HepG2 (cell line): ENCODE measurements at regions not wholly inside any gene's neighbourhood (a gene's known extent, or its start where the extent isn't known, plus 50 kb on each side); places are given as distances from the start of the nearest gene placed in this dataset.

ENCODE experiments used
- ATAC-seq: fragments of 200-7000 bp; cut with Tn5 transposase; 3 replicates; pipeline ENCODE4 v1.9.1; 2020; ENCODE audit warnings: mild to moderate bottlenecking, moderate library complexity
- BruUV-seq: library from RNA; stranded (reverse); fragments of 400-500 nt; replicated peaks from 2 replicates; lab custom pipeline; 2021; lab: Mats Ljungman, UMichigan
- CTCF ChIA-PET: fragments of 300-600 bp; formaldehyde crosslinking; extraction: SDS; loops from one replicate; lab custom pipeline; 2021; ENCODE audit warnings: low total read pairs, inconsistent platforms, low intra/inter-chr PET ratio; lab: Yijun Ruan, JAX
- POLR2A ChIA-PET: fragments of 350-600 bp; sonication (Branson Sonifier 250); formaldehyde crosslinking; loops from one replicate; lab custom pipeline; 2020; ENCODE audit warnings: antibody characterized with exemption, inconsistent platforms; lab: Yijun Ruan, JAX
- DNase-seq: peaks from one replicate; pipeline ENCODE4 v3.0.0-alpha.2; 2015; ENCODE audit warnings: low spot score
- FAIRE-seq: peaks from 3 replicates; lab custom pipeline; 2011; peaks lifted over from hg19 to GRCh38; lab: Jason Lieb, UNC
- H2AFZ ChIP-seq: one replicate; pipeline ENCODE4 v1.6.1; 2011; ENCODE audit warnings: low read length, inconsistent platforms
- H3K27ac ChIP-seq: fragments of 300-600 bp; 3 replicates; pipeline ENCODE4 v1.8.0; 2011; ENCODE audit warnings: mixed run types, mild to moderate bottlenecking, mixed read lengths, low read length, inconsistent platforms; ENCODE audit not compliant: insufficient read depth; ENCODE audit errors: extremely low read length
- H3K27me3 ChIP-seq, 2 experiments: fragments of 200-600 bp in 1 of 2; 2 replicates in 1 of 2; 3 replicates in 1 of 2; pipeline versions ENCODE4 v1.6.0 to v1.8.0; 2011; ENCODE audit warnings: low read length in 2 of 2, mild to moderate bottlenecking in 2 of 2, moderate library complexity in 2 of 2, inconsistent platforms in 1 of 2; ENCODE audit not compliant: insufficient read depth in 2 of 2, control insufficient read depth in 1 of 2
- H3K36me3 ChIP-seq, 2 experiments: fragments of 200-600 bp in 1 of 2; replicated peaks in 1 of 2; 2 replicates in 1 of 2; 3 replicates in 1 of 2; pipeline versions ENCODE4 v1.5.1 to v1.8.0; 2011; ENCODE audit warnings: low read length in 2 of 2, inconsistent platforms in 1 of 2; ENCODE audit not compliant: insufficient read depth in 2 of 2, control insufficient read depth in 1 of 2
- H3K4me1 ChIP-seq: 2 replicates; pipeline ENCODE4 v1.5.1; 2012; ENCODE audit warnings: low read length, inconsistent platforms; ENCODE audit not compliant: insufficient read depth
- H3K4me2 ChIP-seq: 2 replicates; pipeline ENCODE4 v1.6.0; 2011; ENCODE audit warnings: low read depth, low read length, inconsistent platforms
- H3K4me3 ChIP-seq, 3 experiments: fragments of 200-600 bp in 1 of 3; sonication (generic), shearing (Covaris generic) in 1 of 3; replicated peaks in 1 of 3; 2 replicates each; pipeline ENCODE4 v1.5.1; 2011 to 2016; ENCODE audit warnings: low read length in 3 of 3, inconsistent platforms in 2 of 3, low read depth in 2 of 3, mild to moderate bottlenecking in 2 of 3, control low read depth in 1 of 3, mixed read lengths in 1 of 3; ENCODE audit not compliant: insufficient read depth in 1 of 3
- H3K79me2 ChIP-seq: one replicate; pipeline ENCODE4 v1.6.1; 2011; ENCODE audit warnings: low read length, inconsistent platforms; ENCODE audit not compliant: insufficient read depth
- H3K9ac ChIP-seq: 2 replicates; pipeline ENCODE4 v1.6.0; 2011; ENCODE audit warnings: mild to moderate bottlenecking, low read depth, low read length, inconsistent platforms; ENCODE audit not compliant: insufficient read depth
- H3K9me3 ChIP-seq: 2 replicates; pipeline ENCODE4 v1.5.1; 2012; ENCODE audit warnings: mild to moderate bottlenecking, low read length
- H4K20me1 ChIP-seq: 2 replicates; pipeline ENCODE4 v1.6.0; 2011; ENCODE audit warnings: inconsistent platforms, mild to moderate bottlenecking, low read length, moderate library complexity; ENCODE audit not compliant: insufficient read depth
- AKAP8 ChIP-seq: sonication (generic); formaldehyde crosslinking; IDR thresholded peaks from 2 replicates; pipeline ENCODE4 v1.5.1; 2020; ENCODE audit warnings: mild to moderate bottlenecking, missing genetic modification reagents
- TSC22D2 ChIP-seq: sonication (generic); formaldehyde crosslinking; IDR thresholded peaks from 2 replicates; pipeline ENCODE4 v1.5.1; 2020; ENCODE audit warnings: missing genetic modification reagents, mild to moderate bottlenecking, borderline replicate concordance
- ZNF124 ChIP-seq: sonication (generic); formaldehyde crosslinking; IDR thresholded peaks from 2 replicates; pipeline ENCODE4 v1.4.0; 2020; ENCODE audit warnings: missing genetic modification reagents
- ZNF562 ChIP-seq: sonication (generic); formaldehyde crosslinking; IDR thresholded peaks from 2 replicates; pipeline ENCODE4 v1.8.0; 2022; ENCODE audit warnings: missing genetic modification reagents, borderline replicate concordance
- ZNF614 ChIP-seq: IDR thresholded peaks from 2 replicates; pipeline ENCODE4 v1.6.1; 2018; ENCODE audit warnings: missing biosample characterization, missing genetic modification reagents, inconsistent platforms, borderline replicate concordance
- ZSCAN29 ChIP-seq: sonication (generic); formaldehyde crosslinking; conservative IDR thresholded peaks from 2 replicates; pipeline ENCODE4 v1.4.0; 2020; ENCODE audit warnings: mild to moderate bottlenecking, missing genetic modification reagents
- WGBS: methylation state at CpG from one replicate; pipeline ENCODE4 v1.1.6; 2017; ENCODE audit warnings: low lambda C conversion rate; 5-methylcytosine and 5-hydroxymethylcytosine counted together
- in situ Hi-C: cut with HindIII; loops from 2 replicates; pipeline ENCODE4 v1.10.0; 2017; ENCODE audit warnings: low pct_unique_long_range_greater_than_20kb; ENCODE audit not compliant: extremely low pct_ligation_motif_present
- intact Hi-C: fragments of 100-400 bp; cut with micrococcal nuclease; formaldehyde crosslinking; loops from one replicate; pipeline ENCODE4 v1.10.0; 2022; ENCODE audit not compliant: unreplicated experiment
- TF ChIP-seq, protein P1 (sequence below): sonication (generic); formaldehyde crosslinking; IDR thresholded peaks from 2 replicates; pipeline ENCODE4 v1.4.0; 2020; ENCODE audit warnings: missing genetic modification reagents
- TF ChIP-seq, protein P2 (sequence below): sonication (generic); formaldehyde crosslinking; IDR thresholded peaks from 2 replicates; pipeline ENCODE4 v1.5.0; 2020; ENCODE audit warnings: missing genetic modification reagents
- TF ChIP-seq, protein P3 (sequence below): IDR thresholded peaks from 2 replicates; pipeline ENCODE4 v1.6.1; 2016; ENCODE audit warnings: missing biosample characterization, missing genetic modification reagents, low read depth
- TF ChIP-seq, protein P4 (sequence below): sonication (generic); formaldehyde crosslinking; IDR thresholded peaks from 2 replicates; pipeline ENCODE4 v1.4.0; 2020; ENCODE audit warnings: mild to moderate bottlenecking, missing genetic modification reagents
- TF ChIP-seq, protein P5 (sequence below): sonication (generic); formaldehyde crosslinking; IDR thresholded peaks from 2 replicates; pipeline ENCODE4 v1.4.0; 2020; ENCODE audit warnings: mild to moderate bottlenecking, missing genetic modification reagents

DNA sequence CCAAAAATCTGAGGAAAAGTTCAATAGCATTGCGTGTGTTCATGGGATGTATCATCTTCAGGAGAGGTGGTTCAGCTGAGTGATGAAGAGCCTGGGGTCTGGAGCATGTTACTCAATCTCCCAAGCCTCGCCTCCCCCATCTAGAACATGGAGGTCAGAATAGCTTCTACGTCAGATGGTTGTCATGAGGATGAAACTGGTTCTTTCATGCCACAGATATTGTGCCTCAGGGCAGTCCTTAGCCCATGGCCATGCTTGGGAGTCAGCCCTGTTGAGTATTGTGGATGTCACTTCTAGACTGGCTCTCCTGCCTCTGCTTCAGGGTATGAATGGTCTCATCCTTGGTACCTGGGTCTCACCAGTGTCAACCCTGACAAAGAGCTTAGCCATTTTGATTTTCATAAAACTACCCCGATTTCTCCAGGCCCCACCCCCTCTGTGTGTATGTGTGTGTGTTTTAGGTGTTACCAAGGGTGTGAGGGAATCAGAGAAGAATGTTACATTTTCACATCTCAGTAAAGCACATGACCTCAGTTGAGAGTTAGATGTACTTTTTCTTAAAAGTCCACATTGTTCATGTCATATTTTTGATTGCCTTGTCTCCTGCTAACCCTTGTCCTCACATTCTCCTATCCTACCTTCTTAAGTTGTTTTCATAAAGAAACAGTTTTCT, 97.8 kb upstream of the CD180 start:
- in situ Hi-C loops, result no loop called here
- ATAC-seq, result no peak
- POLR2A ChIA-PET, result no interaction called here
- no peaks in the 10 kb centered on the region for H3K4me1 ChIP-seq
- no peak for DNase-seq
- no peak overlapping the region for H3K27ac ChIP-seq
- CTCF ChIA-PET, result no interaction called here
- WGBS, result 26% methylated on average over 2 of the region's 4 CpGs
- H3K4me3 ChIP-seq, result no peak overlapping the region
- H3K9me3 ChIP-seq, result no peaks in the 10 kb centered on the region
- H3K4me2 ChIP-seq, result no peak overlapping the region
- no peak for FAIRE-seq
- intact Hi-C loops, result no loop called here
- H4K20me1 ChIP-seq, result no peaks in the 10 kb centered on the region
- H3K36me3 ChIP-seq, result no peaks in the 10 kb centered on the region
- no peak overlapping the region for H3K9ac ChIP-seq
- no peaks in the 10 kb centered on the region for H3K27me3 ChIP-seq
- H3K79me2 ChIP-seq, result no peaks in the 10 kb centered on the region
- H2AFZ ChIP-seq, result no peak overlapping the region
- BruUV-seq, result no TSS peak
- no peak for TF ChIP-seq ZSCAN29 (CRISPR knock-in tag)
- TF ChIP-seq TSC22D2, result no peak
- TF ChIP-seq ZNF124 (CRISPR knock-in tag), result no peak
- TF ChIP-seq, protein P1, sequence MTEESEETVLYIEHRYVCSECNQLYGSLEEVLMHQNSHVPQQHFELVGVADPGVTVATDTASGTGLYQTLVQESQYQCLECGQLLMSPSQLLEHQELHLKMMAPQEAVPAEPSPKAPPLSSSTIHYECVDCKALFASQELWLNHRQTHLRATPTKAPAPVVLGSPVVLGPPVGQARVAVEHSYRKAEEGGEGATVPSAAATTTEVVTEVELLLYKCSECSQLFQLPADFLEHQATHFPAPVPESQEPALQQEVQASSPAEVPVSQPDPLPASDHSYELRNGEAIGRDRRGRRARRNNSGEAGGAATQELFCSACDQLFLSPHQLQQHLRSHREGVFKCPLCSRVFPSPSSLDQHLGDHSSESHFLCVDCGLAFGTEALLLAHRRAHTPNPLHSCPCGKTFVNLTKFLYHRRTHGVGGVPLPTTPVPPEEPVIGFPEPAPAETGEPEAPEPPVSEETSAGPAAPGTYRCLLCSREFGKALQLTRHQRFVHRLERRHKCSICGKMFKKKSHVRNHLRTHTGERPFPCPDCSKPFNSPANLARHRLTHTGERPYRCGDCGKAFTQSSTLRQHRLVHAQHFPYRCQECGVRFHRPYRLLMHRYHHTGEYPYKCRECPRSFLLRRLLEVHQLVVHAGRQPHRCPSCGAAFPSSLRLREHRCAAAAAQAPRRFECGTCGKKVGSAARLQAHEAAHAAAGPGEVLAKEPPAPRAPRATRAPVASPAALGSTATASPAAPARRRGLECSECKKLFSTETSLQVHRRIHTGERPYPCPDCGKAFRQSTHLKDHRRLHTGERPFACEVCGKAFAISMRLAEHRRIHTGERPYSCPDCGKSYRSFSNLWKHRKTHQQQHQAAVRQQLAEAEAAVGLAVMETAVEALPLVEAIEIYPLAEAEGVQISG (CRISPR knock-in tag), result no peak
- TF ChIP-seq, protein P2, sequence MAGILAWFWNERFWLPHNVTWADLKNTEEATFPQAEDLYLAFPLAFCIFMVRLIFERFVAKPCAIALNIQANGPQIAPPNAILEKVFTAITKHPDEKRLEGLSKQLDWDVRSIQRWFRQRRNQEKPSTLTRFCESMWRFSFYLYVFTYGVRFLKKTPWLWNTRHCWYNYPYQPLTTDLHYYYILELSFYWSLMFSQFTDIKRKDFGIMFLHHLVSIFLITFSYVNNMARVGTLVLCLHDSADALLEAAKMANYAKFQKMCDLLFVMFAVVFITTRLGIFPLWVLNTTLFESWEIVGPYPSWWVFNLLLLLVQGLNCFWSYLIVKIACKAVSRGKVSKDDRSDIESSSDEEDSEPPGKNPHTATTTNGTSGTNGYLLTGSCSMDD (CRISPR knock-in tag), result no peak
- TF ChIP-seq, protein P3, sequence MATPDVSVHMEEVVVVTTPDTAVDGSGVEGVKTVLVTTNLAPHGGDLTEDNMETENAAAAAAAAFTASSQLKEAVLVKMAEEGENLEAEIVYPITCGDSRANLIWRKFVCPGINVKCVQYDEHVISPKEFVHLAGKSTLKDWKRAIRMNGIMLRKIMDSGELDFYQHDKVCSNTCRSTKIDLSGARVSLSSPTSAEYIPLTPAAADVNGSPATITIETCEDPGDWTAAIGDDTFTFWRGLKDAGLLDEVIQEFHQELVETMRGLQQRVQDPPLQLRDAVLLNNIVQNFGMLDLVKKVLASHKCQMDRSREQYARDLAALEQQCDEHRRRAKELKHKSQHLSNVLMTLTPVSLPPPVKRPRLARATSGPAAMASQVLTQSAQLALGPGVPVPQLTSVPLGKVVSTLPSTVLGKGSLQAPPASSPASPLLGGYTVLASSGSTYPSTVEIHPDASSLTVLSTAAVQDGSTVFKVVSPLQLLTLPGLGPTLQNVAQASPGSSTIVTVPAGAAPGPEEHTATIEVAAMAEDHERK, result no peak
- TF ChIP-seq, protein P4, sequence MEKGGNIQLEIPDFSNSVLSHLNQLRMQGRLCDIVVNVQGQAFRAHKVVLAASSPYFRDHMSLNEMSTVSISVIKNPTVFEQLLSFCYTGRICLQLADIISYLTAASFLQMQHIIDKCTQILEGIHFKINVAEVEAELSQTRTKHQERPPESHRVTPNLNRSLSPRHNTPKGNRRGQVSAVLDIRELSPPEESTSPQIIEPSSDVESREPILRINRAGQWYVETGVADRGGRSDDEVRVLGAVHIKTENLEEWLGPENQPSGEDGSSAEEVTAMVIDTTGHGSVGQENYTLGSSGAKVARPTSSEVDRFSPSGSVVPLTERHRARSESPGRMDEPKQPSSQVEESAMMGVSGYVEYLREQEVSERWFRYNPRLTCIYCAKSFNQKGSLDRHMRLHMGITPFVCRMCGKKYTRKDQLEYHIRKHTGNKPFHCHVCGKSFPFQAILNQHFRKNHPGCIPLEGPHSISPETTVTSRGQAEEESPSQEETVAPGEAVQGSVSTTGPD (CRISPR knock-in tag), result no peak
- no peak for TF ChIP-seq ZNF562 (CRISPR knock-in tag)
- TF ChIP-seq, protein P5, sequence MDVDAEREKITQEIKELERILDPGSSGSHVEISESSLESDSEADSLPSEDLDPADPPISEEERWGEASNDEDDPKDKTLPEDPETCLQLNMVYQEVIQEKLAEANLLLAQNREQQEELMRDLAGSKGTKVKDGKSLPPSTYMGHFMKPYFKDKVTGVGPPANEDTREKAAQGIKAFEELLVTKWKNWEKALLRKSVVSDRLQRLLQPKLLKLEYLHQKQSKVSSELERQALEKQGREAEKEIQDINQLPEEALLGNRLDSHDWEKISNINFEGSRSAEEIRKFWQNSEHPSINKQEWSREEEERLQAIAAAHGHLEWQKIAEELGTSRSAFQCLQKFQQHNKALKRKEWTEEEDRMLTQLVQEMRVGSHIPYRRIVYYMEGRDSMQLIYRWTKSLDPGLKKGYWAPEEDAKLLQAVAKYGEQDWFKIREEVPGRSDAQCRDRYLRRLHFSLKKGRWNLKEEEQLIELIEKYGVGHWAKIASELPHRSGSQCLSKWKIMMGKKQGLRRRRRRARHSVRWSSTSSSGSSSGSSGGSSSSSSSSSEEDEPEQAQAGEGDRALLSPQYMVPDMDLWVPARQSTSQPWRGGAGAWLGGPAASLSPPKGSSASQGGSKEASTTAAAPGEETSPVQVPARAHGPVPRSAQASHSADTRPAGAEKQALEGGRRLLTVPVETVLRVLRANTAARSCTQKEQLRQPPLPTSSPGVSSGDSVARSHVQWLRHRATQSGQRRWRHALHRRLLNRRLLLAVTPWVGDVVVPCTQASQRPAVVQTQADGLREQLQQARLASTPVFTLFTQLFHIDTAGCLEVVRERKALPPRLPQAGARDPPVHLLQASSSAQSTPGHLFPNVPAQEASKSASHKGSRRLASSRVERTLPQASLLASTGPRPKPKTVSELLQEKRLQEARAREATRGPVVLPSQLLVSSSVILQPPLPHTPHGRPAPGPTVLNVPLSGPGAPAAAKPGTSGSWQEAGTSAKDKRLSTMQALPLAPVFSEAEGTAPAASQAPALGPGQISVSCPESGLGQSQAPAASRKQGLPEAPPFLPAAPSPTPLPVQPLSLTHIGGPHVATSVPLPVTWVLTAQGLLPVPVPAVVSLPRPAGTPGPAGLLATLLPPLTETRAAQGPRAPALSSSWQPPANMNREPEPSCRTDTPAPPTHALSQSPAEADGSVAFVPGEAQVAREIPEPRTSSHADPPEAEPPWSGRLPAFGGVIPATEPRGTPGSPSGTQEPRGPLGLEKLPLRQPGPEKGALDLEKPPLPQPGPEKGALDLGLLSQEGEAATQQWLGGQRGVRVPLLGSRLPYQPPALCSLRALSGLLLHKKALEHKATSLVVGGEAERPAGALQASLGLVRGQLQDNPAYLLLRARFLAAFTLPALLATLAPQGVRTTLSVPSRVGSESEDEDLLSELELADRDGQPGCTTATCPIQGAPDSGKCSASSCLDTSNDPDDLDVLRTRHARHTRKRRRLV, result no peak
- TF ChIP-seq ZNF614 (CRISPR knock-in tag), result no peak
- TF ChIP-seq AKAP8 (CRISPR knock-in tag), result no peak
